GM12875 (cell line): ENCODE measurements at regions not wholly inside any gene's neighbourhood (a gene's known extent, or its start where the extent isn't known, plus 50 kb on each side); places are given as distances from the start of the nearest gene placed in this dataset.

ENCODE experiments used
- H3K4me3 ChIP-seq: one replicate; pipeline ENCODE4 v1.5.1; 2011; ENCODE audit warnings: low read depth, low read length, control low read depth
- TF ChIP-seq, protein P1 (sequence below): IDR thresholded peaks from 2 replicates; pipeline ENCODE4 v1.5.1; 2011; ENCODE audit warnings: low read depth, mild to moderate bottlenecking, control low read depth, inconsistent platforms, low read length, moderate library complexity, borderline replicate concordance; ENCODE audit not compliant: insufficient read depth

- no peak overlapping the region for H3K4me3 ChIP-seq
- TF ChIP-seq, protein P1, sequence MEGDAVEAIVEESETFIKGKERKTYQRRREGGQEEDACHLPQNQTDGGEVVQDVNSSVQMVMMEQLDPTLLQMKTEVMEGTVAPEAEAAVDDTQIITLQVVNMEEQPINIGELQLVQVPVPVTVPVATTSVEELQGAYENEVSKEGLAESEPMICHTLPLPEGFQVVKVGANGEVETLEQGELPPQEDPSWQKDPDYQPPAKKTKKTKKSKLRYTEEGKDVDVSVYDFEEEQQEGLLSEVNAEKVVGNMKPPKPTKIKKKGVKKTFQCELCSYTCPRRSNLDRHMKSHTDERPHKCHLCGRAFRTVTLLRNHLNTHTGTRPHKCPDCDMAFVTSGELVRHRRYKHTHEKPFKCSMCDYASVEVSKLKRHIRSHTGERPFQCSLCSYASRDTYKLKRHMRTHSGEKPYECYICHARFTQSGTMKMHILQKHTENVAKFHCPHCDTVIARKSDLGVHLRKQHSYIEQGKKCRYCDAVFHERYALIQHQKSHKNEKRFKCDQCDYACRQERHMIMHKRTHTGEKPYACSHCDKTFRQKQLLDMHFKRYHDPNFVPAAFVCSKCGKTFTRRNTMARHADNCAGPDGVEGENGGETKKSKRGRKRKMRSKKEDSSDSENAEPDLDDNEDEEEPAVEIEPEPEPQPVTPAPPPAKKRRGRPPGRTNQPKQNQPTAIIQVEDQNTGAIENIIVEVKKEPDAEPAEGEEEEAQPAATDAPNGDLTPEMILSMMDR, result no peak
Observed at GRCh38 chr9:119726035-119726434, 356.8 kb upstream of the BRINP1 start.

DNA sequence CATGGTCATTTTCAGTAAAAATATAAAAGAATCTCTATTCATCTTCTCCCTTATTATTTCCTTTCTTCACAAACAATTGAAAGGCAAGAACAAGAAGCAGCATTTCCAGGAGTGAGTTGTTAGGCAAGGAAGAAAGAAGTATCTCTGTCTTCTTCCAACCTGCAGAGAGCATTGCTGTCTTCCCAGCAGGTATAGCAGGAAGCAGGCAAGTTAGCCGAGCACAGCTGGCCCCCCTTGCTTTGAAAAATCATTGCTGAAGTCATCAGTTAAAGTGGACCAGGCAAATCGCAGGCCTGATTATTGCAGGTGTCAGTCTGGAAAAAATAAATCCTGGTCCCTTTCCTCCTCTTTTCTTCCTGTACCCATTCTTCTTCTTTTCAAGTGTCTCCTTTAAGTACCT, 353.1 kb upstream of the BRINP1 start:
- TF ChIP-seq, protein P1, result no peak
- H3K4me3 ChIP-seq, result no peak overlapping the region

DNA sequence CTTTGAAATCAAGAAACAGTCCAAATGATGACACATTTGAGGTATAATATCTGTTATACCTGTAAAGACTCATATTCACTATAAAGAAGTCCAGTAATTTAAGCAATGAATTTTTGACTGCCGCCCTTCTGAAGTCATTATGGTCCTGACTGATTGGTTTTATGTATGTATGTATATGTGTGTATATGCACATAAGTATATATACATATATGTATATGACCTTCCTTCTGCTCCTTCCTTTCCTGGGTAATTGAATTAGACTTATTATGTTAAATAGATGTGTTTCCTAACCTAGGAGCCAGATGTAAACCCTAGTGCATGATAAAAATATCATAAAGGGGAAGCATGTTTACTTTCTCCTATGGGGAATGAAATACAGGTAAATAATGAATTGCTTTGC, 343.1 kb upstream of the BRINP1 start:
- TF ChIP-seq, protein P1, result no peak
- H3K4me3 ChIP-seq, result no peak overlapping the region

DNA sequence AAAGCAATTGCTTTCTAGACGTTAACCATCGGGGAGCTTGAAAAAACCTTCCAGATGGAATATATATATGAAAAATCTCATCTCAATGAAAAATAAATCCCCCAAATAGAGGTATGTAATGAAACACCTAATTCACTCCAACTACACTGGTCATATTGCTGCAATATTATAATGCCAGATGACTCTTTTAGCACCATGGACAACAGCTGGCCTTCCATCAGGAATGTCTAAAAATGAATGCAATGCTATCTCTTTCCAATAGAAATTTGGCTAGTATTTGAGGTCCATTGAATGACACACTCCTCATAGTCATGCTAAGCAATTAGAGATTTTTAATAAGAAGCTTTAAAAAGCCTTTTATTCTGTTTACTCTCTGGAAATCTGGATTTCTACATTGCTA, 340.2 kb upstream of the BRINP1 start:
- TF ChIP-seq, protein P1, result no peak
- H3K4me3 ChIP-seq, result no peak overlapping the region

DNA sequence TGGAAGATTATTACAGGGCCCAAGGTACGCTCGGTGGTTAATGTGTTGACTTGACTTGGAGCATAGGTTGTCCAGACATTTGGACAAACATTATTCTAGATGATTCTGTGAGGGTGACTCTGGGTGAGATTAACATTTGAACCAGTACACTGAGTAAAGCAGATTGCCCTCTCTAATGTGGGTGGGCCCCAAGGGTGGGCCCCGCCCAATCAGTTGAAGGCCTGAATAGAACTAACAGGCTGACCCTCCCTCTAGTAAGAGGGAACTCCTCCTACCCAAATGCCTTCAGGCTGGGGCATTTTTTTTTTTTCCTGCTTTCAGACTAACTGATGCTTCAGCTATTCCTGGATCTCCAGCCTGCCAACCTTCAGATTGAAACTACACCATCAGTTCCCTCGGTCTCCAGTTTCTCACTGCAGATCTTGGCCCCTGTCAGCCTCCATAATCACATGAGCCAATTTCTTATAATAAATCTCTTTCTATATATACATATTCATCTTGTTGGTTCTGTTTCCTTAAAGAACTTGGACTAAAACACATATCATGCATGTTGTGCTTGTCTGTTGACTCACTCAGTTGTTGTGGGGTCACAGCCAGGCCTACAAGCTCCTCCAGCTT, 338.1 kb upstream of the BRINP1 start:
- no peak overlapping the region for H3K4me3 ChIP-seq
- TF ChIP-seq, protein P1, result no peak

- TF ChIP-seq, protein P1, result no peak
Observed at GRCh38 chr9:119701651-119702050, 332.4 kb upstream of the BRINP1 start.

GRCh38 chr9:119698535-119698934, 329.3 kb upstream of the BRINP1 start:
- TF ChIP-seq, protein P1, result no peak
- H3K4me3 ChIP-seq, result no peak overlapping the region

More at GRCh38 chr9:119701651-119702050, 332.4 kb upstream of the BRINP1 start:
- no peak overlapping the region for H3K4me3 ChIP-seq
